ENCODE measurements at regions not wholly inside any gene's neighbourhood (a gene's known extent, or its start where the extent isn't known, plus 50 kb on each side); places are given as distances from the start of the nearest gene placed in this dataset.

DNA sequence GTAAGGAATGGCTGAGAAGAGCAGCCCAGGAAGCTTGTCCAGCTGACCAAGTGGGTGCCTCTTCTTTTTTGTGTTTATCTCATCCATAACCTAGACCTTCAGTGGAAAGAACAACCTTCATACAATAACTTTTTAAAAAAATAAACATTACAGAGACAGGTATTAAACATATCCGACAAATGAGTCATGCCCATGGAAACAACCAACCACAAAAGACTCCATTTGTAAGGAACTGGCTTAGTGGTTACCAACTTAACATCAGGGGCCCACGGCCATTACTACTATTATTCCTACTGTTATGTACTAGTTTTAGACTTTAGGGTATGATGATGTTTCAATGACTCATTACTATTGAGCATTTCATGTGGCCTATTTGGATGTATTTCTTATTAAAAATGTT is 191.7 kb upstream of the SERP2 start:
- DNase-seq (ENCODE audit: low spot score) = no peak

DNA sequence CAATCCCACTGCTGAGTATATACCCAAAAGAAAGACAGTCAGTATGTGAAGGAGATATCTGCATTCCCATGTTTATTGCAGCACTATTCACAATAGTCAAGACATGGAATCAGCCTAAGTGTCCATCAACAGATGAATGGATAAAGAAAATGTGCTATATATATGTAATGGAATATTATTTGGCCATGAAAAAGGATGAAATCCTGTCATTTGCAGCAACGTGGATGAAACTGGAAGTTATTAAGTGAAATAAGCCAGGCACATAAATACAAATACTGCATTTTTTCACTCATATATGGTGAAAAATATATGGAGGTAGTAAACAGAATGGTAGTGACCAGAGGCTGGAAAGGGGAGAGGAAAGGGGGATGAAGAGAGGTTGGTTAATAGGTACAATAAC is 188.9 kb upstream of the SERP2 start:
- no peak for DNase-seq (ENCODE audit: low spot score)

DNA sequence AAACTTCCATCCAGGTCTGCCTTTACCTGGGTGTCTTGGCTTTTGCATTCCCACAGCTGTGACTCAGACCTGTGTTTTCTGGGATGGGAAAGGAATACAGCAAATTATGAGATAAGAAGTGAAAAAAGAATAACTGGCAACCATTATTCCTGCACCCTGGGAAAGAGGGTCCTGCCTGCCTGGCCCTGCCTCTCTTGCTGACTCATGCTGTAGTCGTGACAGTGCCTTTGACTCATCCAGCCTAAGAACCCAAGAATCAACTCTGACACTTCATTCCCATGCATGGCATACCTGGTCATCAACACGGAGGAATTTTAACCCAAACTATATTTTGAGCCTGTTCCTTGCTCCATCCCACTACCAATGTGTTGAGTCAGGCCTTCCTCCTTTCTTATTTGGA is 185.4 kb upstream of the SERP2 start:
- no peak for DNase-seq (ENCODE audit: low spot score)

DNA sequence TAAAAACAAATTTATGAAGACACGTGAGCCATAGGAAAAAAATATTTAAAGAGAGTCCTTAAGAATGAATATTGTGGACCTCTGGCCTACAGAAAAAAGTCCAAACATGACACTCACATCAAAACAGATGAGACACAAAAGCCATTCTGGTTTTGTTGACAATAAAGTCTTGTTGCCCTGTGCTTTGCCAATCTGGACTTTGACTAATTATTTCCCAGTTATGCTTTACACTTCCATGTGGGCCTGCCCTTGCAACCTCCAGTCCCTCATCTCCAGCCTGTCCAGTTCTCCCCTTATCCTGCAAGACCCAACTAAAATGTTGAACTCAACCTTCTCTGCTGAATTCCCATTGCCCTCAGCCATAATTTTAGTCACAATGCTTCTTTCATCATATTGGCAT is 184.5 kb upstream of the SERP2 start:
- DNase-seq (ENCODE audit: low spot score) = no peak

DNA sequence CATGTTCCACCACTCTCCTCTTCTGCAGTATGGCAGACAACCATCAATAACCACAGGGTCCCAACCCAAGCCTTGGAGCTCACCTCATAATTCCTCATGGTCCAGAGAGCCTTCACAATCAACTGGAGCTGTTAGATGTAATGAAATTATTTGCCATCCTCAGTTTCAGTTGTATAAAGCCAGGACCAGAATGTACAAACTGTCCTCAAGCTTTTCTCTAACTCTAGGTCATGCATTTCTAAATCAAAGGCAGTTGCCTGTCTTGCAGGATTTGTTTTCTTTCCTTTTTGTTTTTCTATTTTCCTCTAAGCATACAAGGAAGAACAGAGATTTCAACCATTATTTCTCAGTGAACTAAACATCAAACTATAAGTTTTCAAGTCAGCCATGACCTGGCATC is 182.5 kb upstream of the SERP2 start:
- DNase-seq (ENCODE audit: low spot score) = no peak

DNA sequence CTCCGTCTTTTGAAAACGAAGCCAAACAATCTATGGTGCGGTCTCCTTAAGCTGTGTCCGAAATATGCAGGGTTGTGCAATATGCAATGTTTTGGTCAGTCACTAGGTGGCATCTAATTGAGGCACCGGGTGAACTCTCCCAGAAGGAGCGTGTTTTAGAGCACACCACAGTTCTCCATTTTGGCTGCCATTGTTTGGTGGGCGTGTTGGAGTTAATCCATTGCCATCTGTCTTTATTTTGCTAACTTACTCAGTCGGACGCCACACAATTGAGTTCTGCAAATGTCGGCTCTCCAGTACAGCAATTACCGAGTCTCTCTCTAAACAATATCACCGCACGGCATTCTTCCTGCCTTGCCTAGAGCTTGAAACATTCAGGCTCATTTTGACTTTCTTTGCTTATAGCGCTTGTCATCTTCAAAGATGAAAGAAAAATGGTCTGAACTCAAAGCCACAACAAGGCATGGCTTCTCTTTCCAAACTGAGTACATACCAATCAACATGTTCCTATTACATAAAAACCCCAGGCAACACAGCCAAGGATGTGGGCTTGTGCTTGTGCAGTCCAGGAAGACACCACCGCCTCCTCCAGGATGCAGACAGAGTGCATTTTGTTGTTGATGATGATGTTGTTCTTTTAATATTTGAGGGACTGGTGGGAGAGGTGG is 182.0 kb upstream of the SERP2 start:
- peak; percentile 76 for DNase-seq (ENCODE audit: low spot score)

DNA sequence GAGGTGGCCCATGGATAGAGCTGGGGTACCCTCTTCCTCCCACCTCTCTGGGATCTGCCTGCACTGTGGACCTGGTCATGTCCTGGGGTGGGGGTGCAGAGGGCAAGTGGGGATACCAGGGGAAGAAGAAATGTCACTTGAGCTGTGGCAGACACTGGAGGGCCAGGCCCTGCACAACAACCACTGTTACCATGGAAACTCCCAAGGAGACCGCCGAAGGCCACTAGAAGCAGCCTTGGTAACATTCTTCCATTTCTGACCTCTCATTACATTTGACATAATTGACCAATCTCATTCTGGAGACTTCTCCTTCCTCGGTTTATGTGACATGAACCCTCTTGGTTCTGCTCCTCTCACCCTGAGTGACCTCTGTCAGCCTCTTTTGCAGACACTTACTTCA is 179.9 kb upstream of the SERP2 start:
- no peak for DNase-seq (ENCODE audit: low spot score)

DNA sequence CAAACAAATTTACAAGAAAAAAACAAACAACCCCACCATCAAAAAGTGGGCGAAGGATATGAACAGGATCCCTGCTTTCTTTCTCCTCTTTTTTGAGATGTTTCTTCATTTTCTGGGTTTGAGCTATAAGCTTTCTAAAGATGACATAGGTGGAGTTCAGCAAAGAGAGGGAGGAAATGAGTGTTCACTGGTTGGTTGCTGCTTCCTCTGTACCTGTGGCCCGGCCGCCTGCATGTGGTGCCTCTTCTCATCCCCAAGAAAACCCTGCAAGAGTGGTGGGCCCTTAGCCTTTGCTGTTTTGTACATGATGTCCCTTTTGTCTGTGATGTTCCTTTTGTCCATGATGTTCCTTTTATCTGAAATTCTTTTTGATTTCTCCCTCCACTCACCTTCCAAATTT is 178.4 kb upstream of the SERP2 start:
- DNase-seq (ENCODE audit: low spot score) = no peak

DNA sequence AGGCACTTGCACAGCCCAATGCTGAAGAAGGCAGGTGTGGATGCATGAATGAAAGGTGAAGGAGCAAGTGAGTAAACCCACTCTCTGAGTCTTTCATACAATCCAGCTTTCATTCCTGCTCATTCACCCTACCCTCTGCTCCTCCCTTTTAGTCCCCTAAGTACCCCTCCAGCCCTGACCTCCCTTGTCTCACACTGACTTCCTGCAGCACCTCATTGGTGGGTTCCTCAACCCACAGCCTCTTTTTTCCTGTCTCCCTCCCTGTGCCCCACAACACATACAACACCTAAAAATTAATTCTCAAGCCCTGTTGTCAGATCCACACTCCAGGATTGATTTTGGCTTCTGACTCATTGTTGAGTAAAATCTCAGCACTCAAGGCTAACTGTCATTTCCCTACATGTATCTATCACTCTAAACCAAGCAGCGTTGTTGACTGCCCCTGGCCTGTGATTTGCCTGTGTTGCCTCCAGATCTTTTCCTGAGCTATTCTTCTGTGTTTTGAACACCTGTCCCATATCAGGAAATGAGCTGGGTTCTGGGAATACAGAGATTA is 177.3 kb upstream of the SERP2 start:
- no peak for DNase-seq (ENCODE audit: low spot score)

DNA sequence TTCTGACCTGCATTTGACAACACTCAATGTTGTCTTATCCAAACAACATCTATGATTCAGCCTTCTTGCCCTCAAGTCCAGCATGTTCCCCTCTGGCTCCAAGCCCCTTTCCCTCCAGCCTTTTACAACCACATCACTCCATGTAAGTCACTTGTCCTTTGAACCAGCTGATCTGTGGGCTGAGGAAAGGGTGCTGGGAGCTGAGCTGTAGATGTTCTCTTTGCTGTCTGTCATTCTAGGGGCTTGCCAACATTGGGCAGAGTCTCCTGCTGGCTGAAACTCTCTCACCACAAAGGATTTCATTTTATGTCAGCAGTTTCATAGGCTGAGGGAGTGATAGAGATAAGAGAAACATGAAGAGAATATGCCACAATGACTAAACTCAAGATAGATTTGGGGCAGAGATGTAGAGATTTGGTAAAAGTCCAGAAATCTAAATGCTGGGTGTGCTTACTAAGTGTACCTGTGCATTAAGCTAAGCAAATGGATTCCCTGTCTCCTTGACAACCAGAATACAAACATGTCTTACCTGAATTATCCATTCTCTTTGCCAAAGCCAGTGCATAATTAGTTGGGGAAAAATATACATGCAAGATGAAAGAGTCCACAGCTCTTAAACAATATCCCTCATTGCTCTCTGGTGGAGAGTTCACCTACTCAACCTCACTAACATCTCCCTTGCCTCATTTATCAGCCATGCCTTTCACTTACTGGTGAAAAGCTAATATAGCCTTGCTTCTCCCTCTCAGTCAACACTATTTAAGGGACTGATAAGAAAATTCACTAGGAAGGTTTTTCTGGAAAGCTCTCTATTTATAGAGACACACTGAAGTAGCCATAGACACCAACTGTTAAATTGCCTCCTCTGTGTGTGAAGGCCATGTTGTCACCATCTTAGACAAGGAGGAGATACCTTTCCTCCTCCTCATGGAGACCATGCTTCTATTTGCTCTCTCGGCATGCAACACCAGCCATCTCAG is 175.5 kb upstream of the SERP2 start:
- no peak for DNase-seq (ENCODE audit: low spot score)

DNA sequence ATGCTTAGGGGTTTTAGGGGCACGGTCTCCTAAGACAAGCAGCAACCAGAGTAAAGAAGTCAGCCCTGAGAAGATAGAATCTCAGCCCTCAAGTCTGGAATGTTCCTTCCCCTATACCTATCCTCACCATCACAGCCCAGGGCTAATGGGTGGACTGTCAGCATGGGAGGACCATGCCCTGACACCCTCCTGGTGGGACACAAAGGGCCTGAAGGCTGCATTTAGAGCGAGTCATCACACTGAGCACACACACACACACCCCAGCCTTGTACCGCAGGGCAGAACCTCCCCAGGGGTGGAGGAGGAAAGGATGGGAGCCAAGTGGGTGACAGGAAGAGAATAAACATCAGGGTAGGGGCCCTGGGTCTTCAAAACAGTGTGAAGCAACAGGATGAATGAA is 174.8 kb upstream of the SERP2 start:
- DNase-seq (ENCODE audit: low spot score) = no peak

DNA sequence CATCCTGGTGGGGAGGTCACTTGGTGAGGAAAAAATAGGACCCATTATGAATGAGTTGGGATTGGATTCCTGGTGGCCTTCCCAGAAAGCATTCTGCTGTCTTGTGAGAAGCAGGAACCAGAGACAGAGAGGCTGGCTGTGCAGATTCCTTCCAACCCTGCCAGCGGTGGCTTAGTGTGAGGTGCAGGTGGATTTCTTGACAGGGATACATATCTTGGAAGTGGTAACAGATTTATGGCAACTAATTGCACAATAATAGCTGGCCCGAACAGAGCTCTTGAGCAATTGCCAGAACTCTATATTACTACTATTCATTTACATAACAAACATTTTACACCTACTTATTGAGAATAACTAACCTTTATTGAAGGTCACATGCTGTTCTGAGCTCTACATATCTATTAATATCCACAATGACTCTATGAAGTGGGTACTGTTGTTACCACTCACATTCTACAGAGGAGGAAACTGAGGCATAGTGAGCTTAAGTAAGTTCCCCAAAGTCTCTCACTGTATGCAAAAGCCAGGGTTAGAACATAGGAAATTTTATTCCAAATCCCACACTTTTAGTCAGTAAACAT is 173.9 kb upstream of the SERP2 start:
- DNase-seq (ENCODE audit: low spot score) = no peak

DNA sequence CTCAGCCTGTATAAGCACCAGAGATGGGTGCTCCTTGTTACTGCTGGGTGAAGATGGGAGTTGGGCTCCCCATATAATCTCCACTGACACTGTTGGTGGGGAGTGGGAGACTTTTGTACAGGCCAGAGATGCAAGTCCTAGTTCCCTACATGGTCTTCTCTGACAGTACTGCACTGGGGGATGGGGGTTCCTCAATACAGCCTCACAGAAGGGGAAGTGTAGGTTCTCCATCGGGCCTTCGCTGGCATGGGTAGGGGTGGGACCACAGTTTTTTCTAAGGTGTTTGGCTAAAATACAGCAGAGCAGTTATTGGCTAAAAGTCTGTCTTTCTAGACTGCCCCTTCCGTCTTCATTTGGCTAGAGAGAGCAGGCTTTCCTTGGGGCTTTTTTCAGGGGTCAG is 167.2 kb upstream of the SERP2 start:
- no peak for DNase-seq (ENCODE audit: low spot score)

DNA sequence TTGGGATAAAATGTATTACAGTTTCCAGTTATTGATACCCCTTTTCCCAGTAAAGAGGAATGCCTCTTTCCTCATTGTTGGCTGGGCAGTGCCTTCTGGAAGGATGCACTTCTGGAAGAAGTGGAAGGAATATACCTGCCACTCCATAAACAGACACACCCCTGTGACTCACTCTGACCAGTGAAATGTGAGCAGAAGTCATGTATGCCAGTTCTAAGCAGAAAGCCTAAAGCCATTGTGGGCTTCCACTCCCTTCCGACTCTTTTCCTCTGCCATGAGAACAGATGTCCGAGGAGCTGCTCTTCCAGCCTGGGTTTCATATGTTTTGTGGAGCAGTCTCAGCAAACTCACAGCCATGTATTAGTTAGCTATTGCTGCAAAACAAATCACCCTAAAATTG is 166.1 kb upstream of the SERP2 start:
- no peak for DNase-seq (ENCODE audit: low spot score)

DNA sequence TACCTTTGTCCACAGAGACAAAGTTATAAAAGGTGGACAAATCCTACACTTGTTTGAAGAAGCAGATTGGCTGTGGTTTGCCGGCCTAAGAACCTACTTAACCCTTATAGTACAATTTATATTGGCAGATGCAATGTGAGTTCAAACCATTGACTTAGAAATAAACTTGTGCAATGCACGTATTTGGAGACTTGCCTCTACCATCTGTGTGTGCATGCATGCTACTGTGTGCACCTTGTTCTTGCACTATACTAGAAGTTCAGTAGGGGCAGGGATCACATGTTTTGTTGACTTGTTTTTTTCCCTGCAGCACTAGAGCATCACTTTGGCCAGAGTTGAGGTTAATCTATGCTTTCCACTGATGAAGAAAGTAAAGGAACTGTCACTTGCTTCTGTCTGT is 163.1 kb upstream of the SERP2 start:
- DNase-seq (ENCODE audit: low spot score) = peak; percentile 33

DNA sequence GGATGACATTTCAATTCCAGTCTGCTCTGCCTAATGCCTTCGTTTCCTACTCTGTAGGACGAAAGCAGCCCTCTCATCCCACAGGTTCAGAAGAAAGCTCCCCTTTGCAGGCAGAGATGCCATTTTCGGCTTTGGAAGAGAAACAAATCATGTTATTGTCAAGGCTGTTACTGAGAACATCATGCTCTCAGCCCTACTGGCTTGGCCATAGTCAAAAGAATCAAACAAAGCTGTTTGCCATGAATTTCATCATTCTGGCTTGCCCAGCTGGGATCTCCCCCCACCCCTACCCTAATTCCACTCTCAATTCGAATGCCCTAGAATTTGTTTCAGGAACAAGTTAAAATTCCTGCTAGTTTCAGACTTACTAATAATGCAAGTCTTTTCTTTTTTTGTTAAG is 162.3 kb upstream of the SERP2 start:
- peak; percentile 90 for DNase-seq (ENCODE audit: low spot score)

DNA sequence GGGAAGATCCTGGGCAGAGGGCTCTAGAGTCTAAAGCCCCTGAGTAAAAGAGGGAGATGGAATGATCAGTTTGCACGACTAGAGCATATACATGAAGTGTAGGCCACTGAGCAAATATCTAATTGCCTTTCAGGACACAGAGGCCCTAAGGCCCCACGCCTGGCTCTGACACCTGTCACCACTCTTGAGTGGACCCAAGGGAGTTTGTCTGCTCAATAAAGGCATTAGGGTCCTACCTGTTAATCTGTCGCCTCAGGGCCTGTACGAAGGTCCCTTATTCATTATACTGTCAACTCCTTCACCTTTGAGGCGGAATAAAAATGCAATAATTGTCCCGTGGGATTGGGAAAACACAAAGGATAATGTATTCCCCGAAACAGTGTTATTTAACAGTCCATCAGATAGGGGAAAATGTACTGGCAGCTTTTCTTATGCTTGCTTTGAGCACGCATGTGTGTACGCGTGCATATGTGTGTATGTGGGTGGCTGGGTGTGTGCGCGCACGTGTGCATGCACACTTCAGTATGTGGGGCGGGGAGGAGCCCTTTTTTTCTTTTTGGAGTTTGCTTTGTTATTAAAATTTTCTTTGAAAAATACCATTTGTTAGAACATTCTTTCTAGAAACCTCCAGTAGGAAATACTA is 161.8 kb upstream of the SERP2 start:
- peak; percentile 18 for DNase-seq (ENCODE audit: low spot score)

DNA sequence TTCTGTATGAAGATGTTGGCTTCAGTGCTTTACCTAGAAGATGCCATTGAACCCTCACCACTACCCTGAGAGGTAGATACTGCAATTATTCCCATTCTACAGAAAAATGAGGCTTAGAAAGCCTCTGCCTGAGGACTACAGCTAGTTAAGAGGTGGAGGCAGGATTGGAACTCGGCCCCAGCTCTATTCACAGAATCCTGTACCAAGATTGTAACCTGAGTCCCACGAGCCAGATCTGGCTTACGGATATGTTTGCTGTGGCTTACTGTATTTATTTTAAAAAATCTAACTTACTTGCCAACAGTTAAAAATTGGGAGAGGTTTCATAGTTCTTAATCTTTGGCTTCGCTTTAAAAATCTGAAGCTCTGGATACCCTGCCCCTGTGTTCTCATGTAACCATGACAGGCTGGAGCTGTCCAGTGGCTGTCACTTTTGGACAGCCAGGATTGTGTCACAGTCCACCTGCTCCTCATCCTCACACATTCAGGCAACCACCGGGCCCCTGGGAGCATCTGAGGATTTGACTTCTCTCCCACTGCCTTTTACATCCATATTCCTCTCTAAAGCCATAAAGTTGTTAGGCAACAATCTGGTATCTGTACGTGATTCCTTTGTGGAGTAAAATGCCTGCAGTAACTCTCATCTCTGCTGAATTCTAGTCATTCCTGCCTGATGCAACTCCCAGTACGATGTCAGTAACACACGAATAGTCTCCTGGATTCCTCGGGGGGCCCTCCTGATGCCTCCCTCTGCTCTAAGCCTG is 160.8 kb upstream of the SERP2 start:
- DNase-seq (ENCODE audit: low spot score) = no peak

DNA sequence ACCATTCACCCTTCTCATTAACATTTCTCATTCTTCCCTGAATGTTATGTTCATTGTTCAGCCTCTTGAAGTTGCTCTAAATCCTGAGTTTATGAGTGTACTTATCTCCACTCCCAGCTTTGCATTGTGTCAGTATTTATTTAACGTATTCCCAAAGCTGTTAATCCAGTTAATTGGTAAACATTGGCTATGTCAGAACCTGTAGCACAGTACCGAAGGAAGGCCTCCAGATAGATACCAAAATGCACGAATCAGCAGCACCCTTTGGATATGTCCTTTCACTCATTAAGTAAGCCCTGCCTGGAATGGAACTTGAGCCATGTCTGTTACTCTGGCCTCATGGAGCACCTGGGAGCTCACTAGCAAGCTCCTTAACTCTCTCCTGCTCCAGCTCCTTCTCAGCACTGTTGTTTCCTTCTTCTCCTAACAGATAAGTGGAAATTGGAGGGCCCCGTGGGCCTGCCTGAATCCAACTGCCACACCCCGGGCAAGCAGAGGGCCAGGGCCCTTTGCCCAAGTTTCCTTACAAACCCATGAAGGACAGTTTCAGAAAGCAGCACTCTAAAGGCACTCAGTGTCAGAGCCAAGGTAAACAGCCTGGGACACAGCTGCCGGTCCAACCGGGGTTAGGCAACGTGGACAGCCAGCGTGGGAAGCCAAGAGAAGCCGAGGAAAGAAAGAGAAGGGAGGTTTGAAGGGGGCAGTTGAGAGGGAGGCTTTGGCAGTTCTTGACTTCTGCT is 155.0 kb upstream of the SERP2 start:
- DNase-seq (ENCODE audit: low spot score) = peak; percentile 32

DNA sequence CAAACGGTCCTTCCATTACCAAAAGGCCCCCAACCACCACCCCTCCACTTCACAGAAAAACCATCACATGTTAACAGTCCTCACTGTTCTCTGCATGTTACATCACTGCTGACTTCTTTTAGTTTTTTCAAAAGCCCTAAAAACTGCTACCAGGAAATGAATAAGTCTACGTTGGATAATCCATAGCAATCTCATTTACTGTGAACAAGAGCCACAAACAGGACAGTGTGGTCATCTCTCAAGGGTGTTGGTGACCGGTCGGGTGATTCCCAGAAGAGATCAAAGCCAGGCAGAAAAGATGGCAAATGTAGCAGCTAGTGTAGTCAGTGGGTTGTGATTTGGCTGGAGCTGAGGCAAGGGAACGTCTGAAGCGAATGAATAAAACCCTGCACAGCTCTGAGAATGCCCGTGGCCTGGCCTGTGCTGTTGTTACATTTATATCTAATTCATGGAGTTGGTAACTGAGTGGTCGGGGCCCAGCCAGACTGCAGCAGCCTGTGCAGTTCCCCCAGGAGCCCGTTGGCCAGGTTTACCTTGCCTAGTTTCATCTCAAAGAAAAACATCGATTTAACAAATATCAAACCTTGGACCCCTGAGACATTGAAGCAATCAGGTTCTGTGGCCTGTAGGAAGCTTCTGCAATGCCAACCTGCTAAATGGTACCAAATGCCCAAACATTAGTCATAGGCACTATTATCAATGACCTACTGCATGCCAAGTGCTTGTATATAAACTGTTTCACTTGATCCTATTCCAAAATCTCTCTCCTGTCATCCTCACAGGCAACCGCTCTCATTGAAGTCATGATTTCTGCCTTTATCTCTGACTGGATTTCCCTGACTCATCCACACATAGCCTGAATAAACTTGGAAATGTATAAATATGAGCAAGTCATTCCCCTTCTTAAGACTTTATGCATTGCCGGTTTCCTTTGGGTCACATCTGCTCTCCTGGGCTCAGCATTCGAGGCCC is 153.8 kb upstream of the SERP2 start:
- no peak for DNase-seq (ENCODE audit: low spot score)

Measured in pons (tissue), 1 donor.